WTC11 (cell line): ENCODE measurements at regions not wholly inside any gene's neighbourhood (a gene's known extent, or its start where the extent isn't known, plus 50 kb on each side); places are given as distances from the start of the nearest gene placed in this dataset.

Experiments used
- ATAC-seq: fragments of 200-7000 bp; cut with Tn5 transposase; 2 replicates; pipeline ENCODE4 v1.10.0; 2021; ENCODE audit warnings: mild to moderate bottlenecking, moderate library complexity
- CTCF ChIA-PET: fragments of 300-600 bp; sonication (Branson Sonifier 250); formaldehyde crosslinking; loops from one replicate; lab custom pipeline; 2021; ENCODE audit warnings: antibody characterized with exemption; lab: Charles Lee
- POLR2A ChIA-PET: fragments of 350-600 bp; sonication (Branson Sonifier 250); formaldehyde crosslinking; loops from one replicate; lab custom pipeline; 2021; ENCODE audit warnings: antibody characterized with exemption; lab: Charles Lee
- DNase-seq: peaks from one replicate; pipeline ENCODE4 v3.0.0; 2021; ENCODE audit warnings: low spot score
- H3K27ac Mint-ChIP-seq: 2 replicates; pipeline ENCODE4 v1.8.0; 2021; ENCODE audit warnings: mixed read lengths
- H3K27me3 Mint-ChIP-seq: 2 replicates; pipeline ENCODE4 v1.8.0; 2021; ENCODE audit warnings: low read depth, mild to moderate bottlenecking, moderate library complexity, mixed read lengths
- H3K36me3 Mint-ChIP-seq: 2 replicates; pipeline ENCODE4 v1.8.0; 2021; ENCODE audit warnings: mixed read lengths
- H3K4me1 Mint-ChIP-seq: 2 replicates; pipeline ENCODE4 v1.8.0; 2022; ENCODE audit warnings: mixed read lengths
- H3K4me3 Mint-ChIP-seq: 2 replicates; pipeline ENCODE4 v1.8.0; 2021; ENCODE audit warnings: mild to moderate bottlenecking, moderate library complexity, mixed read lengths
- H3K9me3 Mint-ChIP-seq: 2 replicates; pipeline ENCODE4 v1.8.0; 2021; ENCODE audit warnings: mixed read lengths
- ARID4B ChIP-seq: sonication (generic); formaldehyde crosslinking; IDR thresholded peaks from 2 replicates; pipeline ENCODE4 v1.8.0; 2023; ENCODE audit warnings: missing genetic modification reagents, mild to moderate bottlenecking, borderline replicate concordance
- ATF1 ChIP-seq: sonication (generic); formaldehyde crosslinking; IDR thresholded peaks from 2 replicates; pipeline ENCODE4 v1.8.1; 2023; ENCODE audit warnings: mild to moderate bottlenecking, moderate library complexity, missing genetic modification reagents
- CDX4 ChIP-seq: fragments of 250-450 bp; sonication (Bioruptor Pico); IDR thresholded peaks from 2 replicates; pipeline ENCODE4 v1.9.0; 2021; ENCODE audit warnings: moderate library complexity, mild to moderate bottlenecking, inconsistent platforms, borderline replicate concordance
- EMX1 ChIP-seq: fragments of 250-450 bp; sonication (Bioruptor Pico); IDR thresholded peaks from 2 replicates; pipeline ENCODE4 v1.8.0; 2021; ENCODE audit warnings: mild to moderate bottlenecking
- FOXP4 ChIP-seq: sonication (generic); formaldehyde crosslinking; IDR thresholded peaks from 2 replicates; pipeline ENCODE4 v1.8.0; 2022; ENCODE audit warnings: mild to moderate bottlenecking, missing genetic modification reagents
- IRF1 ChIP-seq: sonication (generic); formaldehyde crosslinking; IDR thresholded peaks from 2 replicates; pipeline ENCODE4 v1.8.0; 2023; ENCODE audit warnings: missing genetic modification reagents
- JAZF1 ChIP-seq: fragments of 250-450 bp; sonication (Bioruptor Pico); IDR thresholded peaks from 2 replicates; pipeline ENCODE4 v1.9.0; 2021; ENCODE audit warnings: moderate library complexity, mild to moderate bottlenecking, inconsistent platforms
- MYBL2 ChIP-seq: sonication (generic); formaldehyde crosslinking; IDR thresholded peaks from 2 replicates; pipeline ENCODE4 v1.8.1; 2023; ENCODE audit warnings: mild to moderate bottlenecking, moderate library complexity, missing genetic modification reagents
- NR1H2 ChIP-seq: sonication (generic); formaldehyde crosslinking; IDR thresholded peaks from 2 replicates; pipeline ENCODE4 v1.9.0; 2021; ENCODE audit warnings: mild to moderate bottlenecking, moderate library complexity, missing genetic modification reagents
- SP1 ChIP-seq: sonication (generic); formaldehyde crosslinking; conservative IDR thresholded peaks from 2 replicates; pipeline ENCODE4 v1.8.1; 2022; ENCODE audit warnings: missing genetic modification reagents
- ZNF317 ChIP-seq: sonication (generic); formaldehyde crosslinking; IDR thresholded peaks from 2 replicates; pipeline ENCODE4 v1.8.1; 2023; ENCODE audit warnings: low read depth, mild to moderate bottlenecking, moderate library complexity, missing genetic modification reagents, borderline replicate concordance
- ZNF416 ChIP-seq: fragments of 250-450 bp; sonication (Bioruptor Pico); IDR thresholded peaks from 2 replicates; pipeline ENCODE4 v1.9.0; 2021; ENCODE audit warnings: mild to moderate bottlenecking, inconsistent platforms
- ZNF512 ChIP-seq: sonication (generic); formaldehyde crosslinking; IDR thresholded peaks from 2 replicates; pipeline ENCODE4 v1.8.1; 2022; ENCODE audit warnings: missing genetic modification reagents, borderline replicate concordance
- ZSCAN18 ChIP-seq: fragments of 250-450 bp; sonication (Bioruptor Pico); IDR thresholded peaks from 2 replicates; pipeline ENCODE4 v2.1.2; 2022; ENCODE audit warnings: mild to moderate bottlenecking, moderate library complexity

GRCh38 chr2:24432735-24433134 is 58.3 kb upstream of the NCOA1 start:
- no peak overlapping the region for H3K27ac Mint-ChIP-seq
- TF ChIP-seq CDX4 (CRISPR knock-in tag): no peak
- no peak for TF ChIP-seq IRF1 (CRISPR knock-in tag)
- TF ChIP-seq EMX1 (CRISPR knock-in tag): no peak
- no peak for TF ChIP-seq SP1 (CRISPR knock-in tag)
- no peak for TF ChIP-seq ZNF512 (CRISPR knock-in tag)
- no peak for TF ChIP-seq JAZF1 (CRISPR knock-in tag)
- TF ChIP-seq FOXP4 (CRISPR knock-in tag): no peak
- TF ChIP-seq ARID4B: no peak
- no peak for TF ChIP-seq MYBL2 (CRISPR knock-in tag)
- no peak for TF ChIP-seq ZSCAN18 (CRISPR knock-in tag)

GRCh38 chr2:24432121-24432520 is 58.9 kb upstream of the NCOA1 start:
- Mint-ChIP-seq H3K36me3 (no peaks in the 10 kb centered on the region; the same call in 1 of the 2 replicates), H3K4me1 (peaks cover 4% of the 10 kb centered on the region; the same call in 1 of the 2 replicates), H3K27me3 (no peaks in the 10 kb centered on the region), H3K27ac (no peak overlapping the region), H3K4me3 (no peak overlapping the region), H3K9me3 (peaks cover 3% of the 10 kb centered on the region; the same call in 1 of the 2 replicates)
- no peak for ATAC-seq
- TF ChIP-seq ATF1 (CRISPR knock-in tag) (no peak), ZNF416 (CRISPR knock-in tag) (no peak), ZNF317 (CRISPR knock-in tag) (no peak), NR1H2 (no peak), EMX1 (CRISPR knock-in tag) (no peak)
- no peak for DNase-seq
- POLR2A ChIA-PET: no interaction called here
- CTCF ChIA-PET: interaction anchor here (1.4 kb wide), 1 partner anchor 10 kb away, joined by 5 read pairs; no protein-coding TSS in a partner anchor

More at GRCh38 chr2:24432735-24433134, 58.3 kb upstream of the NCOA1 start:
- DNase-seq (no peak), ATAC-seq (no peak)
- H3K4me3 Mint-ChIP-seq: no peak overlapping the region
- no peaks in the 10 kb centered on the region; the same call in 1 of the 2 replicates for H3K36me3 Mint-ChIP-seq
- H3K27me3 Mint-ChIP-seq: no peaks in the 10 kb centered on the region
- H3K9me3 Mint-ChIP-seq: peaks cover 2% of the 10 kb centered on the region; the same call in 1 of the 2 replicates
- ChIA-PET POLR2A (no interaction called here), CTCF (interaction anchor here (1.4 kb wide), 1 partner anchor 11 kb away, joined by 5 read pairs; no protein-coding TSS in a partner anchor)
- H3K4me1 Mint-ChIP-seq: peaks cover 4% of the 10 kb centered on the region; the same call in 1 of the 2 replicates
